Nephron progenitor cell (in vitro differentiated cells): ENCODE measurements at regions not wholly inside any gene's neighbourhood (a gene's known extent, or its start where the extent isn't known, plus 50 kb on each side); places are given as distances from the start of the nearest gene placed in this dataset.

Experiments
- DNase-seq: peaks from one replicate; pipeline ENCODE4 v3.0.0; 2021
- H3K27ac Mint-ChIP-seq: 2 replicates; pipeline ENCODE4 v1.8.0; 2021; ENCODE audit warnings: mild to moderate bottlenecking, moderate library complexity, mixed read lengths
- H3K27me3 Mint-ChIP-seq: 2 replicates; pipeline ENCODE4 v1.8.0; 2021; ENCODE audit warnings: mild to moderate bottlenecking, low read depth, mixed read lengths; ENCODE audit not compliant: poor library complexity
- H3K36me3 Mint-ChIP-seq: 2 replicates; pipeline ENCODE4 v1.8.0; 2021; ENCODE audit warnings: low read depth, mixed read lengths
- H3K4me1 Mint-ChIP-seq: 2 replicates; pipeline ENCODE4 v1.8.0; 2021; ENCODE audit warnings: mixed read lengths
- H3K4me3 Mint-ChIP-seq: 2 replicates; pipeline ENCODE4 v1.8.0; 2021; ENCODE audit warnings: mild to moderate bottlenecking, moderate library complexity, mixed read lengths
- H3K9me3 Mint-ChIP-seq: 2 replicates; pipeline ENCODE4 v1.8.0; 2021; ENCODE audit warnings: mild to moderate bottlenecking, moderate library complexity, mixed read lengths
- TF ChIP-seq, protein P1 (sequence below): fragments of 200-600 bp; sonication (generic); IDR thresholded peaks from 2 replicates; pipeline ENCODE4 v1.5.0; 2021; ENCODE audit warnings: antibody characterized with exemption

DNA sequence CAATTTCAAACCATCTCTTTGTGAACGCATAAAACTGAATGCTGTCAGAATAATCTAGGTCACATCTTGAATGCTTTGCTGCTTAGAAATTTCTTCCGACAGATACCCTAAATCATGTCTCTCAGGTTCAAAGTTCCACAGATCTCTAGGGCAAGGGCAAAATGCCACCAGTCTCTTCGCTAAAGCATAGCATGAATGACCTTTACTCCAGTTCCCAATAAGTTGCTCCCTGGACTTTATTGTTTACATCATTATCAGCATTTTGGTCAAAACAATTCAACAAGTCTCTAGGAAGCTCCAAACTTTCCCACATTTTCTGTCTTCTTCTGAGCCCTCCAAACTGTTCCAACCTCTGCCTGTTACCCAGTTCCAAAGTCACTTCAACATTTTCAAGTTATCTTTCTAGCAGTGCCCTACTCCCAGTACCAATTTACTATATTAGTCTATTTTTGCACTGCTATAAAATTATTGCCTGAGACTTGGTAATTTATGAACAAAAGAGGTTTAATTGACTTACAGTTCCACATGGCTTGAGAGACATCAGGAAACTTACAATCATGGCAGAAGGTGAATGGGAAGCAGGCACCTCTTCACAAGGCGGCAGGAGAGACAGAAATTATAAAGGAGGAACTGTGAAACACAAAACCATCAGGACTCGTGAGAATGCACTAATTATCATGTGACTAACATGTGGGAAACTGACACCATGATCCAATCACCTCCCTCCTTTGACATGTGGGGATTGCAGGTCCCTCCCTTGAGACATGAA is 77.0 kb downstream of the SPRY2 start:
- Mint-ChIP-seq H3K9me3 (peaks cover 57% of the 10 kb centered on the region), H3K36me3 (peaks cover 42% of the 10 kb centered on the region), H3K4me3 (no peak overlapping the region), H3K4me1 (peaks cover 11% of the 10 kb centered on the region), H3K27ac (no peak overlapping the region), H3K27me3 (peaks cover 3% of the 10 kb centered on the region)
- TF ChIP-seq, protein P1, sequence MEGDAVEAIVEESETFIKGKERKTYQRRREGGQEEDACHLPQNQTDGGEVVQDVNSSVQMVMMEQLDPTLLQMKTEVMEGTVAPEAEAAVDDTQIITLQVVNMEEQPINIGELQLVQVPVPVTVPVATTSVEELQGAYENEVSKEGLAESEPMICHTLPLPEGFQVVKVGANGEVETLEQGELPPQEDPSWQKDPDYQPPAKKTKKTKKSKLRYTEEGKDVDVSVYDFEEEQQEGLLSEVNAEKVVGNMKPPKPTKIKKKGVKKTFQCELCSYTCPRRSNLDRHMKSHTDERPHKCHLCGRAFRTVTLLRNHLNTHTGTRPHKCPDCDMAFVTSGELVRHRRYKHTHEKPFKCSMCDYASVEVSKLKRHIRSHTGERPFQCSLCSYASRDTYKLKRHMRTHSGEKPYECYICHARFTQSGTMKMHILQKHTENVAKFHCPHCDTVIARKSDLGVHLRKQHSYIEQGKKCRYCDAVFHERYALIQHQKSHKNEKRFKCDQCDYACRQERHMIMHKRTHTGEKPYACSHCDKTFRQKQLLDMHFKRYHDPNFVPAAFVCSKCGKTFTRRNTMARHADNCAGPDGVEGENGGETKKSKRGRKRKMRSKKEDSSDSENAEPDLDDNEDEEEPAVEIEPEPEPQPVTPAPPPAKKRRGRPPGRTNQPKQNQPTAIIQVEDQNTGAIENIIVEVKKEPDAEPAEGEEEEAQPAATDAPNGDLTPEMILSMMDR = no peak
- no peak for DNase-seq

DNA sequence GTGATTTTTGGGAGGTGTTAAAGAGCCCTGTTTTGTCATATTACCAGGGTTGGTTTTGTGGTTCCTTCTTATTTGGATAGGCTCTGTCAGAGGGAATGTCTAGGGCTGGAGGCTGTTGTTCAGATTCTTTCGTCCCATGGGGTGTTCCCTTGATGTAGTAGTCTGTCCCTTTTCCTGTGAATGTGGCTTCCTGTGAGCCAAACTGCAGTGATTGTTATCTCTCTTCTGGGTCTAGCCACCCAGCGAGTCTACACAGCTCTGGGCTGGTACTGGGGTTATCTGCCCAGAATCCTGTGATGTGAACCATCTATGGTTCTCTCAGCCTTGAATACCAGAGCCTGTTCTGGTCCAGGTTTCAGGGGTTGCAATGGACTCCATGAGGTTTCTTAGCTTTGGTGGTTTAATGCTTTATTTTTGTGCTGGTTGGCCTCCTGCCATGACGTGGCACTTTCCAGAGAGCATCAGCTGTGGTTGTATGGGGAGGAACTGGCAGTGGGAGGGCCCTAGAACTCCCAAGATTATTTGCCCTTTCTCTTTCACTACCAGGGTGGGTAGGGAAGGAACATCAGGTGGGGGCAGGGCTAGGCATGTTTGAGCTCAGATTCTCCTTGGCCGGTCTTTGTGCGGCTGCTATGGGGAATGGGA is 78.8 kb downstream of the SPRY2 start:
- H3K9me3 Mint-ChIP-seq = peaks cover 67% of the 10 kb centered on the region

DNA sequence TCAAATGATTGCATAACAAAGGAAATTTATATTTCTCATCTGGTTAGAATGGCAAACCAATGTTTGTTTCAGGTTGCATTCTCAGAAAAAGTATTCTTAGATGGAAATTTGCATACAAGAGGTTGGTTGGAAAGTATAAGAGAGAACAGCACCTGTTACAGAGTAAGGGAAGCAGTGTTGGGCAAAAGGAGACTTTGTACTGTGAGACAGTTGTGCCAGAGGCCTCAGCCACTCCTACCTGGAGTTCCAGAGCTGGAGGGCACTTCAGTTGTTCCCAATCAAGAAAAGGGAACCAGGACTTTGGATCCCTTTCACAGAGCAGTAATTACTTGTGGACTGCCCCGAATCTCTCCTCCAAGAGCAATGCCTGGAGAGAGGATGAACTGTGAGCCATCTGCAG is 81.8 kb downstream of the SPRY2 start:
- Mint-ChIP-seq H3K27ac (no peak overlapping the region), H3K4me3 (no peak overlapping the region), H3K4me1 (peaks cover 11% of the 10 kb centered on the region), H3K27me3 (peaks cover 3% of the 10 kb centered on the region), H3K36me3 (peaks cover 38% of the 10 kb centered on the region), H3K9me3 (peaks cover 61% of the 10 kb centered on the region)
- DNase-seq = no peak
- TF ChIP-seq, protein P1 = no peak

More for the DNA sequence above, 78.8 kb downstream of the SPRY2 start:
- Mint-ChIP-seq H3K27me3 (peaks cover 5% of the 10 kb centered on the region), H3K27ac (no peak overlapping the region), H3K4me1 (peaks cover 11% of the 10 kb centered on the region), H3K36me3 (peaks cover 49% of the 10 kb centered on the region), H3K4me3 (no peak overlapping the region)
- TF ChIP-seq, protein P1 = no peak
- DNase-seq = no peak

DNA sequence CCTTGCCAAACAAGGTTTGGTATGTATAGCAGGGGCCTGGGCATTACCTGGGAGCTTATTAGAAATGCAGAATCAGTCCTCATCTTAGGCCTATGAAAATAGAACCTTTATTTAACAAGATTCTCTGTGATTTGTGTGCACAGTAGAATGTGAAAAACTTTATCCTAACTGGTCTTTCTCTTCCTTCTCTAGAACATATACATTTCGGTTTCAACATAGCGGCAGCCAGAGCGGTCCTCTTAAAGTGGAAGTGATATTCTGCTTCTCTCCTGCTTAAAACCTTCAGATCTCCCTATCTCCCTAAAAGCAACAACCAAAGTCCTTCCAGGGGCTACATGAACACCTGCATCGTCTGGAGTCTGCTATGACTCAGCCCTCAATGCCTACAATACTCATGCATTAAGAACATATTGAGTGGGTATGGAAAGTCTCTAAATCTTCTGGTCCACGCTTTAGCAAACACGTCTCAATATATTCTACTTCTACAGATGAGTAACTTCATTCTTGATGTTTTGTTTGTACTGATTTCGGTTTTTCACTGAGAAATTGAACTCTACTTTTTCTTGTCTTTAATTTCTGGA is 84.5 kb downstream of the SPRY2 start:
- H3K4me1 Mint-ChIP-seq = peaks cover 5% of the 10 kb centered on the region
- peak overlapping the region; percentile 0 for H3K27ac Mint-ChIP-seq
- peaks cover 6% of the 10 kb centered on the region for H3K27me3 Mint-ChIP-seq
- TF ChIP-seq, protein P1 = no peak
- peaks cover 46% of the 10 kb centered on the region for H3K9me3 Mint-ChIP-seq
- no peak overlapping the region for H3K4me3 Mint-ChIP-seq
- no peak for DNase-seq
- peaks cover 21% of the 10 kb centered on the region for H3K36me3 Mint-ChIP-seq

DNA sequence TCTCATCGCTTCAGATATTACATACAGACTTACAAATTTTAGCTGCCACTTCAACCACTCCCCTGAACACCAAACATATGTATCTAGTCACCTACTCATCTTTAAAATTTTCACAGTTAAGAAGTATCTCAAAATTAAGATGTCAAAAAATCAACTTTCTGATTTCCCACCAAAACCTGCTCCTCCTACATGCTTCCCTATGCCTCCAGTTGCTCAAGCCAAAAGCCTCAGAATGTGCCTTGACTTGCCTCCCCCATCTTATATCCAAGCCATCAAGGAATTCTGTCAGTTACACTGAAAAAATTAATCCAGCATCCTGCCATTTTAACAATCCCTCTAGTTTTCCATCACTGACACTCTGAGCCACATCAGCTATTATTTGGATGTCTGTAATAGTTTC is 85.0 kb downstream of the SPRY2 start:
- TF ChIP-seq, protein P1 = no peak
- Mint-ChIP-seq H3K27me3 (peaks cover 6% of the 10 kb centered on the region), H3K4me1 (no peaks in the 10 kb centered on the region), H3K4me3 (no peak overlapping the region), H3K27ac (peak overlapping the region; percentile 3), H3K9me3 (peaks cover 41% of the 10 kb centered on the region), H3K36me3 (peaks cover 16% of the 10 kb centered on the region)
- DNase-seq = no peak
